HG03060 (cell line): ENCODE measurements at regions not wholly inside any gene's neighbourhood (a gene's known extent, or its start where the extent isn't known, plus 50 kb on each side); places are given as distances from the start of the nearest gene placed in this dataset.
"Not testable (repeated sequence)": the region's sequence is repeated elsewhere in the genome, so short reads cannot be mapped to it uniquely, and the experiment has no call there.

Experiments used
- ATAC-seq: cut with Tn5 transposase; IDR thresholded peaks from one replicate; pipeline ENCODE4 v1.9.1; 2021; ENCODE audit warnings: low read depth, moderate number of reproducible peaks; ENCODE audit not compliant: unreplicated experiment

- ATAC-seq = no peak
Observed at GRCh38 chr7:35968140-35968940, 167.5 kb downstream of the SEPTIN7 start.

- no peak for ATAC-seq
Observed at GRCh38 chr7:35969066-35969465, 168.2 kb downstream of the SEPTIN7 start.

DNA sequence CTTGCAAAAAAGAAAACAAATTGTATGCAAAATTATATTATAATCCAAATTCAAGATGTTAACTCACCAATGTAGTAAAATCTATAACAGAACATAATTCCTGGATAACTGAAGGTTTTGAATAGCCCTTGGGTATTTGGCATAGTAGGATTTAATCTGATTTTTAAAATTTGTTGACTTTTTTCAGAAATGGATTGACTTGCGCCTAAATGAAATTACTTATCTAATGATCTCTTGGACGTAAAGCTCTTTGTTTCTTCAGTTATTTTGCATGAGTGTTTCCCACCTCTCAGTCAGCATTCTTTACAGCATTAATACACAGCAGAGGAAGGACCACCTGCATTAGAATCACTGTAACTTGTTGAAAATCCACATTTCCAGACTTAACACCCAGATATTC lies 169.6 kb downstream of the SEPTIN7 start:
- ATAC-seq = no peak

- no peak for ATAC-seq
Observed at GRCh38 chr7:35971133-35971891, 170.5 kb downstream of the SEPTIN7 start.

DNA sequence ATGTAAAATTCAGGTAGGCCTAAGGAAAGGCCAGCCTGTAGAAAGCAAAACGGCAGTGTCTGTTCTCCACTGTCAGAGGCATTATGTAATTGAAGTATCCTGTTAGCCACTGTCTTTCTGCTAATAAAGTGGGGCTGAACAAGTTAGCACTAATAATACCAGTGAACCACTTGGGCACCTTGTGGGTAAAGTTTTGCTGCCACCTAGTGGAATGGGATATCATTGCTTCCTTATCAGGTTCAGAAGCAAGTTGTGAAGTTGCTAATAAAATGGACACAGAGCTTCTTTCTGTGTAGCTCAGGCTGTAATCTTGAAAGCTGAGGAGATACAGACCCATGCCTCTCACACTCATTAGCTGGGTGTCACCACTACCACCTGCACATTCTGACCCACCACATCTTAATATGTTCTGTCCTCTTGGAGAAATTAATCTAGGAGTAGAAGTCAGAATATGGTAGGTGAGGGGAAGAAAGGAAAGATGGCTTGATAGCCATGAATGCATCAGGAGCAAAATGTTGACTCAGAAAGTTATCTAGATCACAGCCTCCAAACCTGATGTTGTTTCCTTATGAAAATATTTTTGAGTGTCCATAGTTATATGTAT lies 175.1 kb downstream of the SEPTIN7 start:
- ATAC-seq = no peak

DNA sequence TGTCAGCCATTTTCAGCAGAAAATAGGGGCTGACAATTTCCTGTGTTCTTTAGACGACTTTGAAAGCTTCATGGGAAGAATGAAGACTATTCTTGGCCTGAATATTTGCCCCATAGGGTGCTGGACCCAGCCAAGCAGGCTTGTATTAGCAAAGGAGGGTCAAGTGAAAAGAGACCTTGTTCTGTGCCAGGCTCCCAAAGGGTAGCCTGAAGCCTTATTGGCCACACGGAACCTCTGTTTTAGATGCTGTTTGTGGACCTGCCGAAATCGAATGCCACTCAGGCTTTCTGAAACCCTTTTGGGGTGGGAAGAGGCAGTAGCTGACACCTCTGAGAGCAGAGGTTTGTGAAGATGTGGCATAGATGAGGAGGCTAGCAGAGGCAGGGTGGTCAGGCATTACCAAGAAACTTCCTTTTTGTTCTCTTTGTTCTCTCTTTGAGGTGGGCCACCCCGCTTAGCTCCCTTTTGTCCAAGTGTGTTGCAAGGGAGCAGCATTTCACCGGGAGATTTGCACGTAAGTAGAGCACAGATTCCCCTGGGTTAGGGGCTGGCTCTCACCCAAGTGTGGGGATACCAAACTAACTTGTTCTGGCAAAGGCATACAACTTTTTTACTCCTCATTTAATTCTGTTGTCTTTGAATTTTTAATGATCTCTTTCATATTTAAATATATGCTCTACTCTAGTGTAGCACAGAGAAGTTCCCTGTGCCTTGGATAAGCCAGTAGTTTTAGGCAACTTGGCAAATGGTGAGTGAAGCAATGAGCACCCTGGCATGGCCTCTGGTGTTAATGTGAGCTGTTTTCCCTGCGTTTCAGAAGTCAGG lies 174.0 kb upstream of the EEPD1 start:
- not testable (repeated sequence) for ATAC-seq

GRCh38 chr7:35982600-35982999 lies 170.5 kb upstream of the EEPD1 start:
- no peak for ATAC-seq

DNA sequence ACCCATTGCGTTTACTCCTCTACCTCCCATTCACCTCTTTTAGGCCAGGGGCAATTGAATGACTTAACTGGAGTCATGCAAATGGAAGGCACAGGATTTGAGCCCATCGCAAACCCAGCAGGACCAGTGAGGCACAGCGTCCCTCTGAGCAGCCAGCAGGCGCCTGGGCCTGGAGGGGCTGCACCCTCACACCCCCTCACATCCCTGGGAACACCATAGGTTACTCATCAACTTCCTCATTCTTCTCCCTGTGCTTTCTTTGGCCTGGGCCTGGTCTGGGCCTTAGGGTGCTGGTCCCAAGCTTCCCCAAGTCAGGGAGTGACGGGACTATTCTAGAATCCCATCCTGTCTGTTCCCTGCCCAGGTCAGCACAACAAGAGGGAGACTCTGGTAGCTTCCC lies 169.4 kb upstream of the EEPD1 start:
- no peak for ATAC-seq

GRCh38 chr7:35985126-35985754 lies 167.8 kb upstream of the EEPD1 start:
- no peak for ATAC-seq

DNA sequence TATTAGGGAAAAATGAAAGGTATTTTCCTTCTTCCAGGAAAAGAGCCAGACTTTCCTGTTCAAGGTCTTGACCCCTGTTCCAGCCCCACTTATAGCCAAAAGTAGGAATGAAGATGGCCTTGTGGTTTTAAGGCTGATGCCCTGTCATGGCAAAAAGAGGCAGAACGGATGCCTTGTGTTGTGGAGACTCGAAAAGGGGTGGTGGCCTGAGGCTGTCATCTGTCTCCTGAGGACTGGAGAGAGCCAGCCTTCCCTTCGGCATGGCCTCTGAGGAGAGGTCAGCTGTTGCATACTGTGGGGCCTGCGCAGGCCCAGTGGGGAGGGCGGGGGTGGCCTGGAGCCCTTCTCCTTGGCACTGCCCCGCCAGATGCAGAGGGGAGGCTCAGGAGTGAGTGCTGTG lies 166.0 kb upstream of the EEPD1 start:
- no peak for ATAC-seq

- no peak for ATAC-seq
Observed at GRCh38 chr7:35988105-35988504, 164.9 kb upstream of the EEPD1 start.

DNA sequence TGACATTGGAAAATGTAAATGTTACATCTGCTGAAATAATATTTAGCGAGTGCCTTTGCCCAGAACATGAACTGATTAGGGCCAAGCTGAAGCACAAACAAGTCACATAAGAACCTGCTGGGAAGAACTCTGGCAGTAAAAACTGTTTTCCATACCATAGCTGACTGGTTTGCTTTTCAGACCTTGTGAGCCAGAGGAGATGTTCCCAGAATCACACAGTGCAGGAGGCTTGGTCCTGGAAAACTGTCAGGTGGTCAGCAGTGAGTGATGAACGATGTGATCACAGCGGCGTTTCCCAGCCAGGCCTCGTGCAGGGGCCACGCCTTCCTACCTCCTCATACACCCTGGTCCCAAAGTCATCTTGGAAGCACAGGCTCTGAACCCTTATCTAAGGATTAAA lies 164.2 kb upstream of the EEPD1 start:
- no peak for ATAC-seq

- ATAC-seq = no peak
Observed at GRCh38 chr7:35991511-35992232, 161.4 kb upstream of the EEPD1 start.

GRCh38 chr7:35992436-35992835 lies 160.6 kb upstream of the EEPD1 start:
- ATAC-seq = no peak

GRCh38 chr7:35993113-35993512 lies 159.9 kb upstream of the EEPD1 start:
- no peak for ATAC-seq

GRCh38 chr7:35993676-35994606 lies 159.1 kb upstream of the EEPD1 start:
- no peak for ATAC-seq

GRCh38 chr7:35995334-35995733 lies 157.7 kb upstream of the EEPD1 start:
- no peak for ATAC-seq

GRCh38 chr7:35998481-35998880 lies 154.6 kb upstream of the EEPD1 start:
- no peak for ATAC-seq

DNA sequence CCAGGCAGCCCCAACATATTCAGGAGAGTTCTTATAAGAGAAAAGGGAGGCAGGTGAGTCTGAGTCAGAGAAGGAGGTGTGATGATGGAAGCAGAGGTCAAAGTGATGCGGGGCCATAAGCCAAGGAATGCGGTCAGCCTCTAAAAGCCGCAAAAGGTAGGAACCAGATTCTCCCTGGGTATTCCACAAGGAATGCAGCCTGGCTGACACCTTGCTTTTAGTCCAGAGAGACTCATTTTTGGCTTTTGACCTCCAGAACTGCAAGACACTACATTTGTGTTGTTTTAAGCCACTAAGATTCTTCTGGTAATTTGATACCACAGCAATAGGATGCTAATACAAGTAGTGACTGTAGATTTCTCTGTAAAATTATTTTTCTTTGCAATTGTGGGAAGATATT lies 151.5 kb upstream of the EEPD1 start:
- ATAC-seq = no peak
